Keratinocyte (primary cell): ENCODE measurements at regions not wholly inside any gene's neighbourhood (a gene's known extent, or its start where the extent isn't known, plus 50 kb on each side); places are given as distances from the start of the nearest gene placed in this dataset.
"Not testable (repeated sequence)": the region's sequence is repeated elsewhere in the genome, so short reads cannot be mapped to it uniquely, and the experiment has no call there.

Experiments
- DNase-seq: peaks from one replicate; pipeline ENCODE4 v3.0.0-alpha.2; 2011; ENCODE audit warnings: low read depth, missing footprints, low spot score
- FAIRE-seq: peaks from 2 replicates; lab custom pipeline; 2011; peaks lifted over from hg19 to GRCh38; lab: Jason Lieb, UNC
- H2AFZ ChIP-seq: 2 replicates; pipeline ENCODE4 v1.6.0; 2012; ENCODE audit warnings: low read length, control low read depth, inconsistent platforms; ENCODE audit not compliant: control insufficient read depth
- H3K27ac ChIP-seq: 2 replicates; pipeline ENCODE4 v1.5.1; 2011; ENCODE audit warnings: low read length; ENCODE audit not compliant: control insufficient read depth, insufficient read depth
- H3K27me3 ChIP-seq: 3 replicates; pipeline ENCODE4 v1.6.0; 2011; ENCODE audit warnings: low read length; ENCODE audit not compliant: control insufficient read depth, insufficient read depth; ENCODE audit errors: extremely low read depth
- H3K36me3 ChIP-seq, 2 experiments: 2 replicates in 1 of 2; 3 replicates in 1 of 2; pipeline ENCODE4 v1.5.1; 2011; ENCODE audit warnings: low read length in 2 of 2, mild to moderate bottlenecking in 1 of 2; ENCODE audit not compliant: control insufficient read depth in 2 of 2, insufficient read depth in 2 of 2; ENCODE audit errors: extremely low read depth in 1 of 2
- H3K4me1 ChIP-seq: 3 replicates; pipeline ENCODE4 v1.5.1; 2011; ENCODE audit warnings: low read length; ENCODE audit not compliant: control insufficient read depth, insufficient read depth; ENCODE audit errors: extremely low read depth
- H3K4me2 ChIP-seq: 3 replicates; pipeline ENCODE4 v1.6.0; 2011; ENCODE audit warnings: low read depth, low read length; ENCODE audit not compliant: control insufficient read depth, insufficient read depth; ENCODE audit errors: extremely low read depth
- H3K4me3 ChIP-seq, 3 experiments: fragments of 200-600 bp in 1 of 3; sonication (generic) in 1 of 3; 2 replicates in 2 of 3; 3 replicates in 1 of 3; pipeline ENCODE4 v1.5.1; 2011 to 2016; ENCODE audit warnings: low read length in 3 of 3, mild to moderate bottlenecking in 3 of 3, control low read depth in 2 of 3, inconsistent platforms in 1 of 3, low read depth in 1 of 3, mixed read lengths in 1 of 3, mixed run types in 1 of 3, moderate library complexity in 1 of 3; ENCODE audit not compliant: control insufficient read depth in 2 of 3, insufficient read depth in 2 of 3; ENCODE audit errors: extremely low read depth in 1 of 3
- H3K79me2 ChIP-seq: 2 replicates; pipeline ENCODE4 v1.6.0; 2012; ENCODE audit warnings: low read length; ENCODE audit not compliant: control insufficient read depth, insufficient read depth
- H3K9ac ChIP-seq: 3 replicates; pipeline ENCODE4 v1.6.0; 2011; ENCODE audit warnings: low read length; ENCODE audit not compliant: control insufficient read depth, insufficient read depth; ENCODE audit errors: extremely low read depth
- H3K9me1 ChIP-seq: 3 replicates; pipeline ENCODE4 v1.6.0; 2011; ENCODE audit warnings: low read length; ENCODE audit not compliant: control insufficient read depth, insufficient read depth; ENCODE audit errors: extremely low read depth
- H3K9me3 ChIP-seq: 2 replicates; pipeline ENCODE4 v1.5.1; 2012; ENCODE audit warnings: low read depth, low read length; ENCODE audit not compliant: control insufficient read depth
- H4K20me1 ChIP-seq: 3 replicates; pipeline ENCODE4 v1.6.0; 2011; ENCODE audit warnings: low read length; ENCODE audit not compliant: control insufficient read depth, insufficient read depth; ENCODE audit errors: extremely low read depth
- CTCF ChIP-seq, 3 experiments: IDR thresholded peaks in 1 of 3; conservative IDR thresholded peaks in 1 of 3; optimal IDR thresholded peaks in 1 of 3; 2 replicates in 2 of 3; 3 replicates in 1 of 3; pipeline versions ENCODE3 to v1.5.1; 2011; ENCODE audit warnings: low read length in 3 of 3, mild to moderate bottlenecking in 3 of 3, moderate library complexity in 2 of 3, control low read depth in 1 of 3, inconsistent platforms in 1 of 3; ENCODE audit not compliant: insufficient read depth in 2 of 3; ENCODE audit errors: extremely low read depth in 1 of 3
- EZH2 ChIP-seq: IDR thresholded peaks from one replicate; pipeline ENCODE4 v1.6.1; 2012; ENCODE audit warnings: inconsistent platforms, mild to moderate bottlenecking, low read length, moderate library complexity
- dilution Hi-C: fragments of 300-500 bp; cut with MboI; formaldehyde crosslinking; loops from one replicate; pipeline ENCODE4 v1.7.0; 2020; ENCODE audit warnings: low sequenced_read_pairs; ENCODE audit not compliant: extremely low pct_ligation_motif_present

GRCh38 chr4:79588679-79589078 lies 180.7 kb upstream of the GK2 start:
- Histone ChIP-seq H3K36me3 (no peaks in the 10 kb centered on the region), H3K4me2 (no peak overlapping the region), H3K4me1 (no peaks in the 10 kb centered on the region), H3K79me2 (no peaks in the 10 kb centered on the region), H3K27ac (no peak overlapping the region), H3K9me1 (no peaks in the 10 kb centered on the region), H3K9me3 (no peaks in the 10 kb centered on the region), H2AFZ (no peak overlapping the region), H3K27me3 (no peaks in the 10 kb centered on the region), H3K9ac (no peak overlapping the region), H3K4me3 (no peak overlapping the region), H4K20me1 (no peaks in the 10 kb centered on the region)
- dilution Hi-C loops: no loop called here
- no peak for TF ChIP-seq EZH2
- TF ChIP-seq CTCF (optimal IDR thresholded peaks at IDR 0.05 in 1 of 3, IDR thresholded peaks at IDR 0.05 in 1 of 3, conservative IDR thresholded peaks at IDR 0.05 in 1 of 3; ENCODE audit: extremely low read depth in 1 of 3, insufficient read depth in 2 of 3, low read length in 3 of 3): no peak
- peak; percentile 71 for FAIRE-seq
- DNase-seq: no peak

- H3K4me2 ChIP-seq, H3K4me1 ChIP-seq, H3K27ac ChIP-seq, H3K4me3 ChIP-seq, H3K79me2 ChIP-seq, H3K9me1 ChIP-seq, H4K20me1 ChIP-seq, dilution Hi-C loops, H3K36me3 ChIP-seq, DNase-seq, FAIRE-seq, H2AFZ ChIP-seq, H3K9me3 ChIP-seq, H3K27me3 ChIP-seq, H3K9ac ChIP-seq: not testable (repeated sequence)
These were observed 179.2 kb upstream of the GK2 start for GRCh38 chr4:79587207-79587606.

- no peak overlapping the region for H2AFZ ChIP-seq
- no peaks in the 10 kb centered on the region for H3K27me3 ChIP-seq
- DNase-seq (no peak), FAIRE-seq (no peak)
- no peaks in the 10 kb centered on the region for H4K20me1 ChIP-seq
- H3K9me1 ChIP-seq: no peaks in the 10 kb centered on the region
- no peaks in the 10 kb centered on the region for H3K4me1 ChIP-seq
- H3K9ac ChIP-seq: no peak overlapping the region
- no peak overlapping the region for H3K4me2 ChIP-seq
- H3K4me3 ChIP-seq: no peak overlapping the region
- no peaks in the 10 kb centered on the region for H3K79me2 ChIP-seq
- no peak overlapping the region for H3K27ac ChIP-seq
- H3K36me3 ChIP-seq: no peaks in the 10 kb centered on the region
- TF ChIP-seq EZH2 (no peak), CTCF (optimal IDR thresholded peaks at IDR 0.05 in 1 of 3, IDR thresholded peaks at IDR 0.05 in 1 of 3, conservative IDR thresholded peaks at IDR 0.05 in 1 of 3; ENCODE audit: extremely low read depth in 1 of 3, insufficient read depth in 2 of 3, low read length in 3 of 3) (no peak)
- H3K9me3 ChIP-seq: no peaks in the 10 kb centered on the region
- dilution Hi-C loops: no loop called here
These were observed 177.8 kb upstream of the GK2 start for GRCh38 chr4:79585834-79586233.
